ENCODE measurements at regions not wholly inside any gene's neighbourhood (a gene's known extent, or its start where the extent isn't known, plus 50 kb on each side); places are given as distances from the start of the nearest gene placed in this dataset.

DNA sequence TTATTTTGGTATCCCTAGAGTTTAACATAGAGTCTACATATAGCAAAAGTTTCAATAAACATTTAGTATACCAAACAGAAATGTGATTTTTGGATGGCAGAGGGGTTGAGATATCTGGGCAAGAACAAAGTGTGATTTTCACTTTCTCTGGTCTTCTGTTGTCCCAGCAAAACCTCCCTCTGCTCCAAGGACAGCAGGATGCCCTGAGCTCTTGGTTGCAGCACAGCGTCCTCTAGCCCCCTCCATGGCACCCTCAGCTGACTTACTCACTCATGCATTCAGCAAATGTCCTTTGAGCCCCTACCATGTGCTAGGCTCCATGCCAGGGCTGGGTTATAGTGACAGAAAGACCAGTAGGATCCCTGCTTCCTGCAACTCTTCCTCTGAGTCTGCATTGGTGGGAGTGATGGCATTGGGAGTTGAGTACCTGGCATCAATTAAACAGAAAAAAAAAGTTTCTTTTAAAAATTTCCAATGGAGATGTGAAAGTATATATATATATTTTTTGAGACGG lies 104.8 kb upstream of the UBL3 start:
- DNase-seq (ENCODE audit: low read depth) = no peak

- DNase-seq (ENCODE audit: low read depth) = peak; percentile 28
These were observed 103.9 kb upstream of the UBL3 start for GRCh38 chr13:29954082-29955028.

- no peak for DNase-seq (ENCODE audit: low read depth)
These were observed 103.1 kb upstream of the UBL3 start for GRCh38 chr13:29953542-29953941.

- no peak for DNase-seq (ENCODE audit: low read depth)
These were observed 101.8 kb upstream of the UBL3 start for GRCh38 chr13:29952245-29952644.

DNA sequence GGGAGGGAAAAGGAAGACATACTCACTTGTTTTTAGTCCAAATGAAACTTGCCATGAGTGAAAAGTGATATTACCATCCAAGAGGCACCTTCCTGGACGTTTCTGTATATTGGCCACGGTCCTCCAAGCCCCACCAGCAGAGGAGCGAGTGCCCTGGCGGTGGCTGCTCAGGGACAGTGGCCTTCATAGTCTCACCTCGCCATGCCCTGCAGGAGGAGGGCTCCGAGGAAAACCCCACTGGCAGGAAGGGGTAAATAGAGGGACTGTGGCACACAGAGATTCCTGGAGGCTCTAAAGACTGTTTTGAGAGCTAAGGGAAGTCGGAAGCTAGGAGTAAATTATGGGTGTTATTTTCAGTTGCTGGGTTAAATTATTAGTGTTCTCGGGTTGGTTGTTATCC lies 98.4 kb upstream of the UBL3 start:
- DNase-seq (ENCODE audit: low read depth) = no peak

DNA sequence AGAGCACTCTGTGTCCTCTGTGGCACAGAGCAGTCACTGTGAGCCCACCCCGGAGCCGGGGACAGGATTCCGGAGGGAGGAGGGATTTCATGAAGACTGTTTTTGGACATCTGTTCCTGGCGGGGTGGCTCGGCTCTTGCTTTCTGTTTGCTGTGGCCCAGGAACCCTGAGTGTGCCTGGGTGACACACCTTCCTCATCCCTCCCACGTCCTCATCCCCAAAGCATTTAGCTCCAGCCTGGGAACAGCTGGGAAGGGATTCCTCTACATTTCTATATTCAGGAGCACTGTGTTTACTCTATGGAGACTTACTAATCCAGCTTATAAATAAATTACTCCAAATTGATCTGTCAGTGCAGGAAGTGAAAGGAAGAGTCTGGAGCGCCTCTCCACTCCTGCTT lies 97.8 kb upstream of the UBL3 start:
- no peak for DNase-seq (ENCODE audit: low read depth)

DNA sequence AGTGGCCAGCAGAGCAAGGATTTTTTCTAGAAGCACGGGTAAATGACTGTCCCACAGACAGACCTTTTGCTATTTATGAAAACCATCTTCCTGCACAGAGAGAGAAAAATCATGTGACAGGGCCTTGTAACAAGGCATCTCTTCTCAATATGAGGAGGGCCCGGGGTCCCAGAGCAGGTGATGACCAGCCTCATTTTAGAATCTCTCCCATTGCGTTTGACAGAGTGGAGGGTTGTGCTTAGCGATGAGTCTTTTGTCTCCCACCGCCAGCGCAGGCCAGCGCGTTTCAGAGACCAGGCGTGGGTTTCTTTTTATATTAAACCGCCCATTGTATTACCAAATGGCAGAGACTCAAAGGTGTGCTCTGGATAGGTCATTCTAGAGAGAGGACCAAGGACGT lies 97.4 kb upstream of the UBL3 start:
- DNase-seq (ENCODE audit: low read depth) = no peak

GRCh38 chr13:29946093-29946492 lies 95.7 kb upstream of the UBL3 start:
- no peak for DNase-seq (ENCODE audit: low read depth)

- DNase-seq (ENCODE audit: low read depth) = no peak
These were observed 93.3 kb upstream of the UBL3 start for GRCh38 chr13:29943686-29944085.

- no peak for DNase-seq (ENCODE audit: low read depth)
These were observed 92.9 kb upstream of the UBL3 start for GRCh38 chr13:29943273-29943672.

- no peak for DNase-seq (ENCODE audit: low read depth)
These were observed 90.3 kb upstream of the UBL3 start for GRCh38 chr13:29940715-29941114.

- no peak for DNase-seq (ENCODE audit: low read depth)
These were observed 88.7 kb upstream of the UBL3 start for GRCh38 chr13:29939158-29939557.

DNA sequence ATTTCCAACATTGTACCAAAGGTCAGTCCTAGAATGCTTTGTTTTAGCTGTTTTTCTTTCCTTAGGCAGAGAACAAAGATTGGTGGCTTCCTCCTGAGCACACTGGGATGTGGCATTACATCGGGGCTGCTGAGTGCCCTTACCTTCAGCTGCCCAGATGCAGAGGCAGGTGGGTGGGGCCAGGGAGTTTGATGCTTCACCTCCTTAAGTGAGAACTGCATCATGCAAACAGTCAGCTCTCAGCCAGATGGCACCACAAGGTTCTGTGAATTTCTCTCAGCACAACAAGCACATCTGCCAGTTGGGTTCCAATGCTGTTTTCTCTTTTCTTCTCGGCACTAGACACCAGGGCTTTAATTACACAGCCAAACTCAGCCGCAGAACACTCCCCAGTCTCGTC lies 87.4 kb upstream of the UBL3 start:
- no peak for DNase-seq (ENCODE audit: low read depth)

DNA sequence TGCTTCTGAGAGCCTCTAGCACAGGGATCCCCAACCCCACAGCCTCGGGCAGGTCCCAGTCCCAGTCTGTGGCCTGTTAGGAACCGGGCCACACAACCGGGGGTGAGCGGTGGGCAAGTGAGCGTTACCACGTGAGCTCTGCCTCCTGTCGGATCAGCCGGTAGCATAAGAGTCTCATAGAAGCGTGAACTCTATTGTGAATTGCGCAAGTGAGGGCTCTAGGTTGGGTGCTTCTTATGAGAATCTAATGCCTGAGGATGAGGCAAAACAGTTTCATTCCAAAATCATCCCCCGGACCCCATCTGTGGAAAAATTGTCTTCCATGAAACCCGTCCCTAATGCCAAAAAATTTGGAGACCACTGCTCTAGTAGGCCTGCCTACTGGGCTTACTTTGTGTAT lies 87.0 kb upstream of the UBL3 start:
- no peak for DNase-seq (ENCODE audit: low read depth)

DNA sequence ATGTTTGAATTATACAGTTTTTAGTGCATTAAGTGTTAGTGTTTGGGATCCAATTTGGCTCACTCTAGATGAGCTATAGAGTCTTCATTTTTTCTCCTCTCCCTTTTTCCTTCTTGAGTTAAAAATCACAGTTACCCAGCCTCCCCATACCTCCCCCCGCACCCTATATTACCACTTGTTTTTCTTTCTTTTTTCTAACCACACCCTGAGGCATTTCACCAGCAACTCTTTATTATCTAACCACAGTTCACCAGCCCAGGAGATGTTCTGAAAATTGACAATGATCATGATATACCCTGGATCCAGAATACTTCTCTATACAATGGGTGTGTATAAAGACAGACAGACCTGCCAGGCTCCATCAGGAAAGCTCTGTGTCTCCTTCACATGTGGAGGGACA lies 86.5 kb upstream of the UBL3 start:
- DNase-seq (ENCODE audit: low read depth) = no peak

DNA sequence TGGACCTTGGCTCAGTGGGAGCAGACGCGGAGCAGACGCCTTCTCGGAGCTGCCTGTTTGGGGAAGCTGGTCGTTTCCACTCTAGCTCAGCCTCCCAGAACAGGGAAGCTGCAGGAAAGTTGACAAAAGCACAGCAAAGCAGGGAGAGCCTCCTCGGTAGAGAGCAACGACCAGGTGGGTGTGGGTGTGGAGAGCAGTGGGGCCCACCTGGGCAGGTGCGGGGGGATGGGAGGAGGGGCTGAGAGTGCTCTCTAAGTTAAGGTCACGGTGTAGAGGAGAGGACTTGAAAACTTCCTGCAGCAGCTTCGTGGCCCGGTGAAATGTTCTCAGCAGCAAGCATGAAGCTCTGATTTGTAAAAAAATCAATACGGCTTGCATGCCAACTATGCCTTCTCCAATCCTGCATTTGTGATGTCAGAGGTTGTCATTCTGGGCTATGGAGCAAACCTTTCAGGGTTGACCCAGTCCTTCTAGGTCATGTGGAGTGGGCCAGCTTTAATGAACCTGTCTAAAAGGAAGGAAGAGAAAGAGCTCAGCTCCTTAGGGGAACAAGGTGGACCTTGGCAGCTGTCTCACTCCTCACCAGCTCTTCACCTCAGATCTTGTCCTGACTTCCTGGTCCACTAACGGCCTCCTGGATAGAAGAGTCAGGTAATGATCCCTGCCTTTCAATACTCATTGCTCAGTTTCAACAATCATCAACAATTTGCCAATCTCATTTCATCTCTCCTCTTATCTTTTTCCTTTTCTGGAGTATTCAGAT lies 85.8 kb upstream of the UBL3 start:
- no peak for DNase-seq (ENCODE audit: low read depth)

- DNase-seq (ENCODE audit: low read depth) = peak; percentile 57
These were observed 85.0 kb upstream of the UBL3 start for GRCh38 chr13:29935309-29935981.

DNA sequence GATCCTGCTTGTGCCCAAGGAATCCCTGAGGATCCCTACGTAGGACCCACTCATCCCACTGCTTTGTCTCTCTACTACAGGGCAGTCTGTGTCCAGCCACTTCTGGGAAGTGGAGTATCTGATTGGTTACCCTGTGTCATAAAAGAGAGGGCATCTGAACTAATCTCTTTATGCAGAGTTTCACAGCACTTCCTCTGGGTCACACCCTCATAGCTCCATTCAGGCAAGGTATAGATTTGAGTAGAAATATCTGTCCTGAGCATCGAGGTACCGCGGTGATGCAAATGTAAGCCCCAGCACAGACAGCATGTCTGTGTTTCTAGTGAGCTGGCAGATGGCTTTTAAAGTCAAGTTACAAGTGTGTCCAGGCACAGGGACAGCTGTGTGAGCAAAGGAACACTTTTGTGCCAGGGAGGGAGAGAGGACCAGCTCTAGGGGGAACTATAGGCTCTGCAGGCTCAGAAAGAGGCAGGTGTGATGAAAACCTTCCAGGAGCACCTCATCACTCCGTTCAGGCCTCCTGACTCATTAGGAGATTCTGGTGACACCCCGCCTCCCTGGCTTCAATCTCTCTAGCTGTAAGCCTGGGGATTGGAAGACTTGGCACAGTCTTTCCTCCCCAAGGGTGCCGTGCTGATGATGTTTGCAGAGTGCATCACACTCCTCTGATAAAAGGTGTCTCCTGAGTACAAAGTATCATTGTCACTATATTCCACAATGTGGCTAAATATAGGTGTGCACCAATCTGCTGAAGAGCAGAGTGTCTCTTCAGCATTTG lies 84.3 kb upstream of the UBL3 start:
- no peak for DNase-seq (ENCODE audit: low read depth)

- DNase-seq (ENCODE audit: low read depth) = no peak
These were observed 83.0 kb upstream of the UBL3 start for GRCh38 chr13:29933401-29933800.

DNA sequence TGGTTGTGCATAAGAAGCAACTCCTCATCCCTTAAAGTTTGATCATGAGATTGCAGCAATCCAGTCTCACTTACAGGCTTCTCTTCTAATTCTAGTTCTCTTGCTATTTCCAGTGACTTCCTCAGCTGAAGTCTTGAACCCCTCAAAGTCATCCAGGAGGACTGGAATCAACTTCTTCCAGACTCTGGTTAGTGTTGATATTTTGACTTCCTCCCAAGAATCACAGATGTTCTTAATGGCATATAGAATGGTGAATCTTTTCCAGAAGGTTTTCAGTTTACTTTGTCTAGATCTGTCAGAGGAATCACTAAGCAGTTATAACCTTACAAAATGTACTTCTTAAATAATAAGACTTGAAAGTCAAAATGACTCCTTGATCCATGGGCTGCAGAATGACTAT lies 81.3 kb upstream of the UBL3 start:
- no peak for DNase-seq (ENCODE audit: low read depth)

- DNase-seq (ENCODE audit: low read depth) = no peak
These were observed 78.8 kb upstream of the UBL3 start for GRCh38 chr13:29929062-29929847.

Data from T follicular helper cell (primary cell).